Esophagus muscularis mucosa (tissue), 3 donors: ENCODE measurements at regions not wholly inside any gene's neighbourhood (a gene's known extent, or its start where the extent isn't known, plus 50 kb on each side); places are given as distances from the start of the nearest gene placed in this dataset.

Source experiments
- POLR2A ChIP-seq: fragments of 450-650 bp; IDR thresholded peaks from one replicate; pipeline ENCODE4 v1.6.1; 2017; ENCODE audit warnings: antibody characterized with exemption, moderate library complexity, mild to moderate bottlenecking, low read depth
- TF ChIP-seq, protein P1 (sequence below), 3 experiments: fragments of 200-600 bp in 2 of 3; fragments of 450-650 bp in 1 of 3; sonication (generic) in 2 of 3; IDR thresholded peaks; one replicate each; pipeline ENCODE4 v1.5.1; 2017 to 2019; ENCODE audit warnings: antibody characterized with exemption in 3 of 3, mild to moderate bottlenecking in 2 of 3, moderate library complexity in 1 of 3

DNA sequence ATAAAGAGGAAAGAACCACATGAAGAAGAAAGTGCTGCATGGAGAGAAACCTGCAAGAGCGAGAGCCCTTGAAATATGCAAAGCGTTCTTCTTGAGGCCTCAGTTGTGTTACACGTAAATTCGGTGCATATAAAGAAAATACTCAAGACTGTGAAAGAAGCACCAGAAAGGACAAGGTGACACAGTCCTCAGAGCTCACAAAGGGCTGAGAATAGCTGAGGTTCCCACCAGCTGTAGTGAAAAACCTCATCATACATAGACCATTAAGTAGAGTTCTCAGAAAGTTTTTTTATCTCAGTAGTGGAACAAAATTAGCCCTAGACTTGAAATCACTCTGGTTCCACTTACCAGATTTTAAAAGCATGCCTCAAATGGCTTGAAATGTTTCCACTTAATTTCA lies 980.7 kb upstream of the CRIM1 start:
- no peak for TF ChIP-seq POLR2A
- TF ChIP-seq, protein P1, sequence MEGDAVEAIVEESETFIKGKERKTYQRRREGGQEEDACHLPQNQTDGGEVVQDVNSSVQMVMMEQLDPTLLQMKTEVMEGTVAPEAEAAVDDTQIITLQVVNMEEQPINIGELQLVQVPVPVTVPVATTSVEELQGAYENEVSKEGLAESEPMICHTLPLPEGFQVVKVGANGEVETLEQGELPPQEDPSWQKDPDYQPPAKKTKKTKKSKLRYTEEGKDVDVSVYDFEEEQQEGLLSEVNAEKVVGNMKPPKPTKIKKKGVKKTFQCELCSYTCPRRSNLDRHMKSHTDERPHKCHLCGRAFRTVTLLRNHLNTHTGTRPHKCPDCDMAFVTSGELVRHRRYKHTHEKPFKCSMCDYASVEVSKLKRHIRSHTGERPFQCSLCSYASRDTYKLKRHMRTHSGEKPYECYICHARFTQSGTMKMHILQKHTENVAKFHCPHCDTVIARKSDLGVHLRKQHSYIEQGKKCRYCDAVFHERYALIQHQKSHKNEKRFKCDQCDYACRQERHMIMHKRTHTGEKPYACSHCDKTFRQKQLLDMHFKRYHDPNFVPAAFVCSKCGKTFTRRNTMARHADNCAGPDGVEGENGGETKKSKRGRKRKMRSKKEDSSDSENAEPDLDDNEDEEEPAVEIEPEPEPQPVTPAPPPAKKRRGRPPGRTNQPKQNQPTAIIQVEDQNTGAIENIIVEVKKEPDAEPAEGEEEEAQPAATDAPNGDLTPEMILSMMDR (IDR thresholded peaks at IDR 0.05): no peak
